A549 (cell line): ENCODE measurements at regions not wholly inside any gene's neighbourhood (a gene's known extent, or its start where the extent isn't known, plus 50 kb on each side); places are given as distances from the start of the nearest gene placed in this dataset.
A peak's percentile ranks its signal among the peaks of the same experiment; 100 is the strongest.

Source experiments
- ATAC-seq, 2 experiments: fragments of 200-7000 bp in 1 of 2; fragments of >200 bp in 1 of 2; cut with Nextera tagmentation in 1 of 2; cut with Tn5 transposase in 1 of 2; 3 replicates each; pipeline versions ENCODE4 v1.8.0 to v1.9.1; 2018 to 2020; ENCODE audit warnings: mild to moderate bottlenecking in 1 of 2, moderate library complexity in 1 of 2
- CTCF ChIA-PET: fragments of 300-600 bp; sonication (Branson Sonifier 250); formaldehyde crosslinking; extraction: SDS; loops from one replicate; lab custom pipeline; 2021; ENCODE audit warnings: antibody characterized with exemption, inconsistent platforms; lab: Yijun Ruan, JAX
- POLR2A ChIA-PET: fragments of 350-600 bp; formaldehyde crosslinking; extraction: SDS; loops from one replicate; lab custom pipeline; 2021; ENCODE audit warnings: antibody characterized with exemption, inconsistent platforms; lab: Yijun Ruan, JAX
- DNase-seq, 2 experiments: peaks; one replicate each; pipeline versions ENCODE4 v3.0.0 to v3.0.0-alpha.2; 2011 to 2016; ENCODE audit warnings: low read depth in 1 of 2, low spot score in 1 of 2
- FAIRE-seq: peaks from 2 replicates; lab custom pipeline; 2011; peaks lifted over from hg19 to GRCh38; lab: Jason Lieb, UNC
- H3K27ac ChIP-seq, 2 experiments: fragments of >200 bp; sonication (Bioruptor Twin); formaldehyde crosslinking; 3 replicates each; pipeline ENCODE4 v1.5.1; 2016 to 2017
- H3K4me1 ChIP-seq: fragments of >200 bp; sonication (Bioruptor Twin); formaldehyde crosslinking; 3 replicates; pipeline ENCODE4 v1.6.1; 2016
- H3K4me2 ChIP-seq: fragments of >200 bp; sonication (Bioruptor Twin); formaldehyde crosslinking; 3 replicates; pipeline ENCODE4 v1.6.1; 2016
- H3K4me3 ChIP-seq: fragments of >200 bp; sonication (Bioruptor Twin); formaldehyde crosslinking; 3 replicates; pipeline ENCODE4 v1.5.1; 2016
- H3K9me3 ChIP-seq: fragments of >200 bp; sonication (Bioruptor Twin); formaldehyde crosslinking; 3 replicates; pipeline ENCODE4 v1.6.1; 2016
- BHLHE40 ChIP-seq: IDR thresholded peaks from 2 replicates; pipeline ENCODE4 v1.6.1; 2012; ENCODE audit warnings: low read depth, low read length, inconsistent platforms
- CBX2 ChIP-seq: fragments of 200-600 bp; sonication (generic); IDR thresholded peaks from 2 replicates; pipeline ENCODE4 v1.6.1; 2016; ENCODE audit warnings: low read depth, mild to moderate bottlenecking, borderline replicate concordance
- CBX8 ChIP-seq: fragments of 200-600 bp; sonication (generic); IDR thresholded peaks from 2 replicates; pipeline ENCODE4 v1.6.1; 2016
- CEBPB ChIP-seq, 2 experiments: fragments of >200 bp in 1 of 2; sonication (Bioruptor Twin) in 1 of 2; formaldehyde crosslinking in 1 of 2; IDR thresholded peaks; 2 replicates each; pipeline ENCODE4 v1.6.1; 2012 to 2016
- HOXB13 ChIP-seq: fragments of 250-450 bp; sonication (Bioruptor Pico); IDR thresholded peaks from 2 replicates; pipeline ENCODE4 v1.5.0; 2020; ENCODE audit warnings: low read depth, mild to moderate bottlenecking, moderate library complexity
- HOXB5 ChIP-seq: fragments of 250-450 bp; sonication (Bioruptor Pico); IDR thresholded peaks from 2 replicates; pipeline ENCODE4 v1.5.0; 2020; ENCODE audit warnings: mild to moderate bottlenecking, moderate library complexity
- JUN ChIP-seq, 2 experiments: fragments of >200 bp; sonication (Bioruptor Twin); formaldehyde crosslinking; IDR thresholded peaks; 2 replicates in 1 of 2; 3 replicates in 1 of 2; pipeline ENCODE4 v1.6.1; 2016 to 2017
- JUNB ChIP-seq: fragments of >200 bp; sonication (Bioruptor Twin); formaldehyde crosslinking; IDR thresholded peaks from 2 replicates; pipeline ENCODE4 v1.6.1; 2016
- KDM1A ChIP-seq: fragments of 200-600 bp; sonication (generic); IDR thresholded peaks from 2 replicates; pipeline ENCODE4 v1.6.1; 2016; ENCODE audit warnings: low read depth, mild to moderate bottlenecking
- MAFK ChIP-seq: fragments of 450-650 bp; IDR thresholded peaks from 2 replicates; pipeline ENCODE4 v1.6.1; 2014; ENCODE audit not compliant: partially characterized antibody
- MAX ChIP-seq: IDR thresholded peaks from 2 replicates; pipeline ENCODE4 v1.6.1; 2012
- NFE2L2 ChIP-seq: fragments of 150-350 bp; conservative IDR thresholded peaks from 2 replicates; pipeline ENCODE4 v1.6.1; 2014; ENCODE audit warnings: low read length
- PHF8 ChIP-seq: fragments of 200-600 bp; sonication (generic); IDR thresholded peaks from 2 replicates; pipeline ENCODE4 v1.6.1; 2016; ENCODE audit warnings: low read depth, mild to moderate bottlenecking, antibody characterized with exemption, moderate library complexity, borderline replicate concordance
- POLR2A ChIP-seq: IDR thresholded peaks from 2 replicates; pipeline ENCODE4 v1.6.1; 2012; ENCODE audit warnings: mild to moderate bottlenecking, low read length
- RCOR1 ChIP-seq: fragments of 150-350 bp; IDR thresholded peaks from 2 replicates; pipeline ENCODE4 v1.6.1; 2014; ENCODE audit warnings: antibody characterized with exemption, low read length, low read depth
- SMC3 ChIP-seq: fragments of >200 bp; sonication (Bioruptor Twin); formaldehyde crosslinking; IDR thresholded peaks from 3 replicates; pipeline ENCODE4 v1.6.1; 2018; ENCODE audit warnings: inconsistent platforms
- TFCP2L1 ChIP-seq: fragments of 250-450 bp; sonication (Bioruptor Pico); IDR thresholded peaks from 2 replicates; pipeline ENCODE4 v1.5.0; 2021; ENCODE audit warnings: mild to moderate bottlenecking
- WGBS: methylation state at CpG from one replicate; pipeline ENCODE4 v1.1.6; 2017; ENCODE audit errors: missing lambda C conversion rate; 5-methylcytosine and 5-hydroxymethylcytosine counted together
- TF ChIP-seq, protein P1 (sequence below): fragments of 200-600 bp; sonication (generic); IDR thresholded peaks from 2 replicates; pipeline ENCODE4 v1.6.1; 2016; ENCODE audit warnings: antibody characterized with exemption, mild to moderate bottlenecking, moderate library complexity
- TF ChIP-seq, protein P2 (sequence below): fragments of 250-450 bp; sonication (Bioruptor Pico); IDR thresholded peaks from 2 replicates; pipeline ENCODE4 v1.5.0; 2020; ENCODE audit warnings: low read depth, mild to moderate bottlenecking, moderate library complexity
- TF ChIP-seq, protein P3 (sequence below): IDR thresholded peaks from 2 replicates; pipeline ENCODE4 v1.6.1; 2012

DNA sequence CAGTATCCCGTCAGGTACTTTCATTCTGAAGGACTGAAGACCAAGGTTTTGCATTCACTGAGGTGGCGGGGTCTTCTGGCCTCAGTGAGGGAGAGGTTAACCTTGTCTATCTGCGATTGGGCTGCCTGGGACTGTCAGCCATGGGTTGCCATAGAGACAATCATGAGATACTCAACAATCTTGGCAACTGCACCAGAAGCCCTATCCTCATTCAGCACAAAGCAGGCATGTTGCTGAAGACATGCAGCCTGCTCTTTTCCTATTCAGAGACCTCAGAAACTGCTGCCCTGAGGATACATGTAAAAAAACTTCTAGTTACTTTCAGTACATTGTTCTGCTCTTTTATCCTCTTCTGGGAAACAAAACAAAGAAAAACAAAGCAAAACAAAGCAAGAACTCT lies 146.3 kb upstream of the PIRT start:
- Histone ChIP-seq H3K4me3 (no peak overlapping the region), H3K4me1 (no peaks in the 10 kb centered on the region), H3K9me3 (no peaks in the 10 kb centered on the region), H3K4me2 (no peak overlapping the region), H3K27ac (no peak overlapping the region)
- no peak for ATAC-seq
- DNase-seq: no peak
- CTCF ChIA-PET: no interaction called here
- FAIRE-seq: no peak
- POLR2A ChIA-PET: no interaction called here
- TF ChIP-seq, protein P1, sequence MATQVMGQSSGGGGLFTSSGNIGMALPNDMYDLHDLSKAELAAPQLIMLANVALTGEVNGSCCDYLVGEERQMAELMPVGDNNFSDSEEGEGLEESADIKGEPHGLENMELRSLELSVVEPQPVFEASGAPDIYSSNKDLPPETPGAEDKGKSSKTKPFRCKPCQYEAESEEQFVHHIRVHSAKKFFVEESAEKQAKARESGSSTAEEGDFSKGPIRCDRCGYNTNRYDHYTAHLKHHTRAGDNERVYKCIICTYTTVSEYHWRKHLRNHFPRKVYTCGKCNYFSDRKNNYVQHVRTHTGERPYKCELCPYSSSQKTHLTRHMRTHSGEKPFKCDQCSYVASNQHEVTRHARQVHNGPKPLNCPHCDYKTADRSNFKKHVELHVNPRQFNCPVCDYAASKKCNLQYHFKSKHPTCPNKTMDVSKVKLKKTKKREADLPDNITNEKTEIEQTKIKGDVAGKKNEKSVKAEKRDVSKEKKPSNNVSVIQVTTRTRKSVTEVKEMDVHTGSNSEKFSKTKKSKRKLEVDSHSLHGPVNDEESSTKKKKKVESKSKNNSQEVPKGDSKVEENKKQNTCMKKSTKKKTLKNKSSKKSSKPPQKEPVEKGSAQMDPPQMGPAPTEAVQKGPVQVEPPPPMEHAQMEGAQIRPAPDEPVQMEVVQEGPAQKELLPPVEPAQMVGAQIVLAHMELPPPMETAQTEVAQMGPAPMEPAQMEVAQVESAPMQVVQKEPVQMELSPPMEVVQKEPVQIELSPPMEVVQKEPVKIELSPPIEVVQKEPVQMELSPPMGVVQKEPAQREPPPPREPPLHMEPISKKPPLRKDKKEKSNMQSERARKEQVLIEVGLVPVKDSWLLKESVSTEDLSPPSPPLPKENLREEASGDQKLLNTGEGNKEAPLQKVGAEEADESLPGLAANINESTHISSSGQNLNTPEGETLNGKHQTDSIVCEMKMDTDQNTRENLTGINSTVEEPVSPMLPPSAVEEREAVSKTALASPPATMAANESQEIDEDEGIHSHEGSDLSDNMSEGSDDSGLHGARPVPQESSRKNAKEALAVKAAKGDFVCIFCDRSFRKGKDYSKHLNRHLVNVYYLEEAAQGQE: no peak
- TF ChIP-seq HOXB13 (CRISPR knock-in tag) (no peak), SMC3 (no peak), KDM1A (no peak), TFCP2L1 (CRISPR knock-in tag) (no peak)
- 2% methylated on average over 3 of the region's 3 CpGs for WGBS

DNA sequence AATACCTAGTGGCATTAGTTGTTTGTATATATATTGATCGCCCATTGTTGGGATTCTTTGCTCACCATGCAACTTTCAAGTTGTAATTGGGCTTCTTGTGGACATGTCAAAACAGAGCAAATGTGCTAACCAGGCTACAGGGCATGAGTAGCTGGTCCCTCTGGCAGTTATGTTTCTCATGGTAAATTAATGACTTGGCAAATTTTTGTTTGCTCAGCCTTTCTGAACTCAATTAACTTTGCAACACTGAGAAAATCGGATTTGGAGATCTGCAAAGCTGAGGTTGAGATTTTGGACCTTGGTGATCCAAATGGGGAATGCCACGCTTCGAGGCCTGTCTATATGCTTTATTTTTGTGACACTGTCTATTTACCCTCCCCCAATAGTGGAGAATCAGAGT lies 138.5 kb upstream of the PIRT start:
- Histone ChIP-seq H3K4me3 (no peak overlapping the region), H3K9me3 (no peaks in the 10 kb centered on the region), H3K4me1 (no peaks in the 10 kb centered on the region), H3K4me2 (no peak overlapping the region), H3K27ac (no peak overlapping the region)
- peak; percentile 68 for TF ChIP-seq MAFK
- TF ChIP-seq, protein P1: no peak
- FAIRE-seq (no peak), ATAC-seq (no peak), DNase-seq (no peak)
- WGBS: 2% methylated on average over 4 of the region's 4 CpGs
- ChIA-PET POLR2A (no interaction called here), CTCF (no interaction called here)

DNA sequence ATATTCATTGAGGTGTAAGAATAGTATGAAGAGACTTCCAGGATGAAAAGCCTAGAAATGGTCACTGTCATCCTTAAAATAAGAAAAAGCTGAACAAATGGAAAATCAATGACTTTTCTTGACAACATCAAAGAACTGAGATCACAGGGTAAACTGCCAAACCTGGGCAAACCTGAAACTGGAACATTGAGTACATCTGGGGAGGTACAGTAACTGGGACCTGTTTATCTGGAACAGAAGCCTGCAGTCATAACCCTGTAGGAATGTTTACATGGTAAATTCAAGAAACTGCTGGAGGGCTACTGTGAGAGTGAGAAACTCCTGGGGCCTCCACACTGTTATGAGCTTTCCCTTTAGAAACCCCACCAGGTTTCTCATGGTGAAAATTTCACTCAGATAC lies 130.1 kb upstream of the PIRT start:
- no peaks in the 10 kb centered on the region for H3K4me1 ChIP-seq
- FAIRE-seq: no peak
- no peak overlapping the region for H3K27ac ChIP-seq
- H3K4me2 ChIP-seq: no peak overlapping the region
- no peaks in the 10 kb centered on the region for H3K9me3 ChIP-seq
- ChIA-PET POLR2A (no interaction called here), CTCF (no interaction called here)
- no peak for ATAC-seq
- H3K4me3 ChIP-seq: no peak overlapping the region
- TF ChIP-seq KDM1A (no peak), CBX2 (no peak)
- TF ChIP-seq, protein P2, sequence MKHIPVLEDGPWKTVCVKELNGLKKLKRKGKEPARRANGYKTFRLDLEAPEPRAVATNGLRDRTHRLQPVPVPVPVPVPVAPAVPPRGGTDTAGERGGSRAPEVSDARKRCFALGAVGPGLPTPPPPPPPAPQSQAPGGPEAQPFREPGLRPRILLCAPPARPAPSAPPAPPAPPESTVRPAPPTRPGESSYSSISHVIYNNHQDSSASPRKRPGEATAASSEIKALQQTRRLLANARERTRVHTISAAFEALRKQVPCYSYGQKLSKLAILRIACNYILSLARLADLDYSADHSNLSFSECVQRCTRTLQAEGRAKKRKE (CRISPR knock-in tag): no peak
- DNase-seq: no peak

- Histone ChIP-seq H3K9me3 (no peaks in the 10 kb centered on the region), H3K4me3 (no peak overlapping the region), H3K4me1 (no peaks in the 10 kb centered on the region), H3K27ac (no peak overlapping the region), H3K4me2 (no peak overlapping the region)
- no peak for FAIRE-seq
- ChIA-PET CTCF (no interaction called here), POLR2A (no interaction called here)
- ATAC-seq: no peak
- no peak for DNase-seq
- 3% methylated on average over 1 of the region's 1 CpG for WGBS
- TF ChIP-seq SMC3 (no peak), MAFK (no peak), RCOR1 (no peak), CBX8 (no peak), CEBPB (IDR thresholded peaks at IDR 0.05) (no peak), POLR2A (no peak), JUNB (no peak), JUN (IDR thresholded peaks at IDR 0.05) (no peak), NFE2L2 (no peak), PHF8 (no peak), MAX (no peak), BHLHE40 (no peak), HOXB5 (no peak)
- TF ChIP-seq, protein P3, sequence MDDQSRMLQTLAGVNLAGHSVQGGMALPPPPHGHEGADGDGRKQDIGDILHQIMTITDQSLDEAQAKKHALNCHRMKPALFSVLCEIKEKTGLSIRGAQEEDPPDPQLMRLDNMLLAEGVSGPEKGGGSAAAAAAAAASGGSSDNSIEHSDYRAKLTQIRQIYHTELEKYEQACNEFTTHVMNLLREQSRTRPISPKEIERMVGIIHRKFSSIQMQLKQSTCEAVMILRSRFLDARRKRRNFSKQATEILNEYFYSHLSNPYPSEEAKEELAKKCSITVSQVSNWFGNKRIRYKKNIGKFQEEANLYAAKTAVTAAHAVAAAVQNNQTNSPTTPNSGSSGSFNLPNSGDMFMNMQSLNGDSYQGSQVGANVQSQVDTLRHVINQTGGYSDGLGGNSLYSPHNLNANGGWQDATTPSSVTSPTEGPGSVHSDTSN: no peak
These were observed 118.9 kb upstream of the PIRT start for GRCh38 chr17:10956821-10957220.
